Uterus (tissue), 2 donors: ENCODE measurements at regions not wholly inside any gene's neighbourhood (a gene's known extent, or its start where the extent isn't known, plus 50 kb on each side); places are given as distances from the start of the nearest gene placed in this dataset.

Experiments
- POLR2A ChIP-seq, 2 donors: fragments of 450-650 bp; IDR thresholded peaks; one replicate each; pipeline ENCODE4 v1.6.1; 2016; ENCODE audit warnings: antibody characterized with exemption in 2 of 2, mild to moderate bottlenecking in 1 of 2, moderate library complexity in 1 of 2
- TF ChIP-seq, protein P1 (sequence below), 4 experiments: fragments of 200-600 bp in 2 of 4; fragments of 450-650 bp in 2 of 4; sonication (generic) in 2 of 4; IDR thresholded peaks; one replicate each; pipeline ENCODE4 v1.5.1; 2016 to 2019; ENCODE audit warnings: antibody characterized with exemption in 4 of 4, mild to moderate bottlenecking in 2 of 4, moderate library complexity in 1 of 4

DNA sequence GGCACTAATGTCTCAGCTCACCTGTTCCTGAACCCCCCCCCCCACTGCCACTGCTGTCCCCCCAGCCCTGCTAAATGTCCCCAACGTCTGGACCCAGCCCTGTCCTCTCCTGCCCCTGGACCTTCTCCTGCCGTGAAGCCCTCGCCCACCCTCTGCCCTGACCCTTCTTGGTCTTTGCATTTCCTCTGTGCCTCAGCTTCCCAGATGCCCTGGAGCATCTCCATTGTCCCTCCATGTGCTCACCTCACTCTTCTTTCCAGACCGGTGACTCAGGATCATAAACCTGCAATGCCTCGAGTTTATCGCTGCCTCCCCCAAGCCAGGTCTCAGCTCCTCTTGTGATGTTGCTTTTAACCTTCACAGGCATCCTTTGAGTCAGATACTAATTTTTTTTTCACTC is 416.4 kb downstream of the BRD1 start:
- TF ChIP-seq, protein P1, sequence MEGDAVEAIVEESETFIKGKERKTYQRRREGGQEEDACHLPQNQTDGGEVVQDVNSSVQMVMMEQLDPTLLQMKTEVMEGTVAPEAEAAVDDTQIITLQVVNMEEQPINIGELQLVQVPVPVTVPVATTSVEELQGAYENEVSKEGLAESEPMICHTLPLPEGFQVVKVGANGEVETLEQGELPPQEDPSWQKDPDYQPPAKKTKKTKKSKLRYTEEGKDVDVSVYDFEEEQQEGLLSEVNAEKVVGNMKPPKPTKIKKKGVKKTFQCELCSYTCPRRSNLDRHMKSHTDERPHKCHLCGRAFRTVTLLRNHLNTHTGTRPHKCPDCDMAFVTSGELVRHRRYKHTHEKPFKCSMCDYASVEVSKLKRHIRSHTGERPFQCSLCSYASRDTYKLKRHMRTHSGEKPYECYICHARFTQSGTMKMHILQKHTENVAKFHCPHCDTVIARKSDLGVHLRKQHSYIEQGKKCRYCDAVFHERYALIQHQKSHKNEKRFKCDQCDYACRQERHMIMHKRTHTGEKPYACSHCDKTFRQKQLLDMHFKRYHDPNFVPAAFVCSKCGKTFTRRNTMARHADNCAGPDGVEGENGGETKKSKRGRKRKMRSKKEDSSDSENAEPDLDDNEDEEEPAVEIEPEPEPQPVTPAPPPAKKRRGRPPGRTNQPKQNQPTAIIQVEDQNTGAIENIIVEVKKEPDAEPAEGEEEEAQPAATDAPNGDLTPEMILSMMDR (IDR thresholded peaks at IDR 0.05) = no peak
- TF ChIP-seq POLR2A (IDR thresholded peaks at IDR 0.05) = no peak
